GM12878 (cell line): ENCODE measurements at regions not wholly inside any gene's neighbourhood (a gene's known extent, or its start where the extent isn't known, plus 50 kb on each side); places are given as distances from the start of the nearest gene placed in this dataset.

ENCODE experiments used
- ATAC-seq: fragments of 200-7000 bp; cut with Tn5 transposase; 3 replicates; pipeline ENCODE4 v1.9.1; 2020; ENCODE audit warnings: mild to moderate bottlenecking, moderate library complexity
- BruUV-seq: library from RNA; stranded (reverse); fragments of 400-500 nt; replicated peaks from 2 replicates; lab custom pipeline; 2021; lab: Mats Ljungman, UMichigan
- CTCF ChIA-PET: fragments of 300-600 bp; sonication (Branson Sonifier 250); formaldehyde crosslinking; extraction: SDS; loops from one replicate; lab custom pipeline; 2021; ENCODE audit warnings: inconsistent platforms; lab: Yijun Ruan, JAX
- POLR2A ChIA-PET: fragments of 350-600 bp; formaldehyde crosslinking; extraction: SDS; loops from one replicate; lab custom pipeline; 2021; ENCODE audit warnings: inconsistent platforms; lab: Charles Lee
- RAD21 ChIA-PET: fragments of 300-600 bp; sonication (Branson Sonifier 250); formaldehyde crosslinking; loops from one replicate; lab custom pipeline; 2023; ENCODE audit warnings: antibody characterized with exemption; ENCODE audit not compliant: unreplicated experiment; lab: Charles Lee
- SMC1A ChIA-PET: fragments of 300-600 bp; sonication (Branson Sonifier 250); formaldehyde crosslinking; loops from one replicate; lab custom pipeline; 2023; ENCODE audit not compliant: unreplicated experiment, uncharacterized antibody; lab: Charles Lee
- DNase-seq: peaks from one replicate; pipeline ENCODE4 v3.0.0-alpha.2; 2011; ENCODE audit warnings: low read depth, low spot score
- FAIRE-seq: peaks from 3 replicates; lab custom pipeline; 2011; peaks lifted over from hg19 to GRCh38; lab: Jason Lieb, UNC
- H2AFZ ChIP-seq: 2 replicates; pipeline ENCODE4 v1.6.0; 2011; ENCODE audit warnings: low read depth, low read length, control low read depth; ENCODE audit not compliant: control insufficient read depth
- H3K27ac ChIP-seq: 2 replicates; pipeline ENCODE4 v1.5.1; 2011; ENCODE audit warnings: control low read depth; ENCODE audit not compliant: control insufficient read depth, insufficient read depth
- H3K27me3 ChIP-seq, 2 experiments: replicated peaks in 1 of 2; 2 replicates each; pipeline versions ENCODE4 v1.6.0 to v1.6.1; 2011; ENCODE audit warnings: low read length in 1 of 2; ENCODE audit not compliant: control insufficient read depth in 2 of 2, insufficient read depth in 2 of 2
- H3K36me3 ChIP-seq, 2 experiments: 2 replicates each; pipeline ENCODE4 v1.5.1; 2011; ENCODE audit warnings: low read length in 1 of 2; ENCODE audit not compliant: control insufficient read depth in 2 of 2, insufficient read depth in 2 of 2
- H3K4me1 ChIP-seq: 2 replicates; pipeline ENCODE4 v1.6.1; 2011; ENCODE audit warnings: mild to moderate bottlenecking, low read length, moderate library complexity, mixed read lengths; ENCODE audit not compliant: control insufficient read depth, insufficient read depth
- H3K4me2 ChIP-seq: 2 replicates; pipeline ENCODE4 v1.6.0; 2011; ENCODE audit warnings: control low read depth; ENCODE audit not compliant: control insufficient read depth, insufficient read depth
- H3K4me3 ChIP-seq: fragments of 200-600 bp; sonication (generic); 2 replicates; pipeline ENCODE4 v1.5.1; 2016
- H3K79me2 ChIP-seq: 2 replicates; pipeline ENCODE4 v1.6.0; 2011; ENCODE audit warnings: low read length; ENCODE audit not compliant: control insufficient read depth, insufficient read depth
- H3K9ac ChIP-seq: 2 replicates; pipeline ENCODE4 v1.8.0; 2011; ENCODE audit warnings: low read length, control low read depth, mixed read lengths; ENCODE audit not compliant: control insufficient read depth, insufficient read depth
- H3K9me3 ChIP-seq: replicated peaks from 3 replicates; pipeline ENCODE4 v1.5.1; 2011; ENCODE audit warnings: mild to moderate bottlenecking, low read length; ENCODE audit not compliant: control insufficient read depth, insufficient read depth
- H4K20me1 ChIP-seq: 2 replicates; pipeline ENCODE4 v1.6.0; 2011; ENCODE audit not compliant: control insufficient read depth, insufficient read depth
- BCL11A ChIP-seq: IDR thresholded peaks from 2 replicates; pipeline ENCODE4 v1.6.1; 2011; ENCODE audit warnings: low read depth, low read length
- FOS ChIP-seq: IDR thresholded peaks from 3 replicates; pipeline ENCODE4 v1.6.1; 2011; ENCODE audit warnings: borderline replicate concordance; ENCODE audit not compliant: insufficient read length; ENCODE audit errors: extremely low read depth
- HCFC1 ChIP-seq: fragments of 150-350 bp; IDR thresholded peaks from 2 replicates; pipeline ENCODE4 v1.6.1; 2014; ENCODE audit warnings: low read length
- JUNB ChIP-seq: IDR thresholded peaks from 2 replicates; pipeline ENCODE4 v1.6.1; 2016; ENCODE audit warnings: antibody characterized with exemption, mild to moderate bottlenecking
- JUND ChIP-seq: IDR thresholded peaks from 2 replicates; pipeline ENCODE4 v1.6.1; 2012; ENCODE audit warnings: low read depth, mild to moderate bottlenecking, low read length, improper control_type of control experiment, moderate library complexity
- MYB ChIP-seq: fragments of 150-350 bp; IDR thresholded peaks from 2 replicates; pipeline ENCODE4 v1.6.1; 2014; ENCODE audit warnings: mild to moderate bottlenecking, low read depth, low read length, borderline replicate concordance
- NR2C1 ChIP-seq: fragments of 450-650 bp; IDR thresholded peaks from 2 replicates; pipeline ENCODE4 v1.6.1; 2017; ENCODE audit warnings: antibody characterized with exemption, mild to moderate bottlenecking, moderate library complexity
- RB1 ChIP-seq: fragments of 450-650 bp; formaldehyde crosslinking; IDR thresholded peaks from 2 replicates; pipeline ENCODE4 v1.6.1; 2017; ENCODE audit warnings: mild to moderate bottlenecking, borderline replicate concordance
- RCOR1 ChIP-seq: conservative IDR thresholded peaks from 2 replicates; pipeline ENCODE4 v1.6.1; 2012; ENCODE audit warnings: low read depth, low read length, improper control_type of control experiment
- RELA ChIP-seq: fragments of 450-650 bp; IDR thresholded peaks from 2 replicates; pipeline ENCODE4 v1.8.0; 2014; ENCODE audit warnings: borderline replicate concordance; ENCODE audit not compliant: partially characterized antibody
- REST ChIP-seq: IDR thresholded peaks from 2 replicates; pipeline ENCODE4 v1.6.1; 2012; ENCODE audit warnings: mild to moderate bottlenecking, low read depth, low read length
- TARDBP ChIP-seq: IDR thresholded peaks from 2 replicates; pipeline ENCODE4 v1.6.1; 2016; ENCODE audit warnings: borderline replicate concordance
- ZNF217 ChIP-seq: fragments of 450-650 bp; IDR thresholded peaks from 2 replicates; pipeline ENCODE4 v1.6.1; 2017; ENCODE audit warnings: antibody characterized with exemption, mild to moderate bottlenecking
- WGBS: methylation state at CpG from one replicate; pipeline ENCODE4 v1.1.6; 2016; ENCODE audit warnings: low lambda C conversion rate; ENCODE audit not compliant: insufficient replicate concordance, insufficient coverage; ENCODE audit errors: missing lambda C conversion rate; 5-methylcytosine and 5-hydroxymethylcytosine counted together
- in situ Hi-C: fragments of 300-500 bp; cut with MboI; formaldehyde crosslinking; loops from 9 replicates; pipeline ENCODE4 v1.14.3; 2018; ENCODE audit warnings: mixed read lengths
- intact Hi-C: fragments of 100-400 bp; cut with micrococcal nuclease; formaldehyde crosslinking; loops from one replicate; pipeline ENCODE4 v1.14.2; 2022; ENCODE audit not compliant: unreplicated experiment
- TF ChIP-seq, protein P1 (sequence below): IDR thresholded peaks from 2 replicates; pipeline ENCODE4 v1.6.1; 2011; ENCODE audit warnings: low read depth, mild to moderate bottlenecking, low read length, moderate library complexity, borderline replicate concordance; ENCODE audit errors: extremely low read depth
- TF ChIP-seq, protein P2 (sequence below): fragments of 450-650 bp; IDR thresholded peaks from 2 replicates; pipeline ENCODE4 v1.6.1; 2017; ENCODE audit warnings: borderline replicate concordance

DNA sequence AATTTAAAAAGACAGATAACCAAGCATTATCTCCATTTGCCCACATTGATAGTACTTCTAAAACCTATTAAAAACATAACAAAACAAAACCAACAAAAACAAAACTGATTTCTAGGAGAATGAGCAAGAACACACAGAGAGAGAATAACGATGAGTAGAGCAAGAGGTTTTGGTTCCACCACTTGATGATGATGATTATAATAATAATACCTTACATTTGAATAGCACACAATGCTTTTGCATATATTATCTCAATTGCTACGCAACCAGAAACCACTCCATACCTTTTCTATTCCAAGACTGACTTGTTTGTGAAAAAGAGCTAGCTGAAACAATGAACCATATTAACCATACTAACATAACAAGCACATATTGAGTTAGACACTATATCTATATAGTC lies 1090.9 kb downstream of the SH3BGRL start:
- no peak overlapping the region for H2AFZ ChIP-seq
- no peak overlapping the region for H3K9ac ChIP-seq
- no peak for TF ChIP-seq ZNF217
- TF ChIP-seq TARDBP = no peak
- TF ChIP-seq, all 136 proteins: peak for 0
- H3K4me3 ChIP-seq = no peak overlapping the region
- H3K9me3 ChIP-seq = no peaks in the 10 kb centered on the region
- H3K4me1 ChIP-seq = no peaks in the 10 kb centered on the region
- DNase-seq (no peak), ATAC-seq (no peak), FAIRE-seq (no peak)
- H3K27ac ChIP-seq = no peak overlapping the region
- in situ Hi-C loops = no loop called here
- ChIA-PET POLR2A (no interaction called here), CTCF (interaction anchor here (0.7 kb wide), 1 partner anchor 63 kb away, joined by 3 read pairs; no protein-coding TSS in a partner anchor), SMC1A (no interaction called here), RAD21 (no interaction called here)
- 32% methylated on average over 2 of the region's 2 CpGs for WGBS
- no peaks in the 10 kb centered on the region for H3K79me2 ChIP-seq
- no peaks in the 10 kb centered on the region for H3K36me3 ChIP-seq
- BruUV-seq = no TSS peak
- no peaks in the 10 kb centered on the region for H4K20me1 ChIP-seq
- no peak overlapping the region for H3K4me2 ChIP-seq
- no peaks in the 10 kb centered on the region for H3K27me3 ChIP-seq
- intact Hi-C loops = no loop called here

DNA sequence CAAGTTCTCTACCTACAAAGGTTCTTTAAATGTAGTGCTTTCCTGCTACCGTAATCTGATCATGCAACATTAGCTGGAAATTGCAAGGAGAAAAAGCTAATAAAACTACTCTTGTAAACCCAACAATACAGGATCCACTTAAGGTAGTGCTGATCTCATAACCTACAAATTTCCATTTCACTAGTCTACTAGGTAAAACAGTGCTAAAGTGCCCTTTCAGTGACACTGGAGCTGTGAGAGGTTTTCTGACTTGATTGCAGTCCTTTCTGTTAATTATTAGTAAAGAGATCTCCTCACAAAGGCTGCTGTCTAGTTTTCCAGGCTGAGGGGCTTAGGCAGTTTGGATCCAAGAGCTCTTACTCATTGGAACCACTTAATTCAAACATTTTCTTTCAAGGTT lies 1118.7 kb downstream of the SH3BGRL start:
- ATAC-seq (no peak), DNase-seq (no peak), FAIRE-seq (no peak)
- POLR2A ChIA-PET = no interaction called here
- Histone ChIP-seq H3K79me2 (no peaks in the 10 kb centered on the region), H3K4me3 (no peak overlapping the region), H3K27ac (no peak overlapping the region), H3K4me2 (no peak overlapping the region), H3K9ac (no peak overlapping the region), H2AFZ (no peak overlapping the region), H3K9me3 (no peaks in the 10 kb centered on the region), H3K36me3 (no peaks in the 10 kb centered on the region), H4K20me1 (no peaks in the 10 kb centered on the region), H3K4me1 (no peaks in the 10 kb centered on the region), H3K27me3 (no peaks in the 10 kb centered on the region)
- CTCF ChIA-PET = interaction anchor here (1.1 kb wide), 1 partner anchor 15 kb away, joined by 4 read pairs; no protein-coding TSS in a partner anchor
- 71% methylated on average over 1 of the region's 1 CpG for WGBS
- intact Hi-C loops (no loop called here), in situ Hi-C loops (no loop called here)
- RAD21 ChIA-PET = no interaction called here
- no TSS peak for BruUV-seq
- SMC1A ChIA-PET = no interaction called here
- TF ChIP-seq JUND (no peak), NR2C1 (no peak), HCFC1 (no peak), RCOR1 (no peak), MYB (no peak), RELA (no peak), REST (no peak), BCL11A (no peak), FOS (no peak), JUNB (no peak), RB1 (no peak)
- TF ChIP-seq, protein P1, sequence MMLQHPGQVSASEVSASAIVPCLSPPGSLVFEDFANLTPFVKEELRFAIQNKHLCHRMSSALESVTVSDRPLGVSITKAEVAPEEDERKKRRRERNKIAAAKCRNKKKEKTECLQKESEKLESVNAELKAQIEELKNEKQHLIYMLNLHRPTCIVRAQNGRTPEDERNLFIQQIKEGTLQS = no peak
- TF ChIP-seq, protein P2, sequence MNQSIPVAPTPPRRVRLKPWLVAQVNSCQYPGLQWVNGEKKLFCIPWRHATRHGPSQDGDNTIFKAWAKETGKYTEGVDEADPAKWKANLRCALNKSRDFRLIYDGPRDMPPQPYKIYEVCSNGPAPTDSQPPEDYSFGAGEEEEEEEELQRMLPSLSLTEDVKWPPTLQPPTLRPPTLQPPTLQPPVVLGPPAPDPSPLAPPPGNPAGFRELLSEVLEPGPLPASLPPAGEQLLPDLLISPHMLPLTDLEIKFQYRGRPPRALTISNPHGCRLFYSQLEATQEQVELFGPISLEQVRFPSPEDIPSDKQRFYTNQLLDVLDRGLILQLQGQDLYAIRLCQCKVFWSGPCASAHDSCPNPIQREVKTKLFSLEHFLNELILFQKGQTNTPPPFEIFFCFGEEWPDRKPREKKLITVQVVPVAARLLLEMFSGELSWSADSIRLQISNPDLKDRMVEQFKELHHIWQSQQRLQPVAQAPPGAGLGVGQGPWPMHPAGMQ = no peak
